Stimulated activated CD8-positive, alpha-beta memory T cell treated with anti-CD3 and anti-CD28 coated beads, Interleukin-4, amount 100 ng/mL, for 24 hours (primary cell): ENCODE measurements at regions not wholly inside any gene's neighbourhood (a gene's known extent, or its start where the extent isn't known, plus 50 kb on each side); places are given as distances from the start of the nearest gene placed in this dataset.

Experiments
- DNase-seq: peaks from one replicate; pipeline ENCODE4 v3.0.0-alpha.2; 2020; ENCODE audit warnings: low read depth

DNA sequence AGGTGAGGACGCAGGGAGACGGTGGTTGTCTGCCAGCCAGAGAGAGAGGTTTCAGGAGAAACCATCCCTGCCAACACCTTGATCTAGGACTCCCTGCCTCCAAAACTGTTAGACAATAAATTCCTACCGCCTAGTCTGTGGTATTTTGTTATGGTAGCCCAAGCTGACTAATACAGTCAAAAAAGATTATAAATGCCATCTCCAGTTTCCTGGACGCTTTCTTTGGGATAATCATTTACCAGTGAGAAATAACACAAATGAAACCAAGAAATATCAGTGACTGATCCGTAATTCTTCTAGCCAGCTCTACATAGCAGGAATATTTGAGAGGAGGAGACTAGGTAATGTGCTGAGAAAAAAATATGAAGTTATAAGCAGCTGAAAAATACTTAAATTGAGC lies 707.8 kb upstream of the LMCD1 start:
- DNase-seq: no peak

DNA sequence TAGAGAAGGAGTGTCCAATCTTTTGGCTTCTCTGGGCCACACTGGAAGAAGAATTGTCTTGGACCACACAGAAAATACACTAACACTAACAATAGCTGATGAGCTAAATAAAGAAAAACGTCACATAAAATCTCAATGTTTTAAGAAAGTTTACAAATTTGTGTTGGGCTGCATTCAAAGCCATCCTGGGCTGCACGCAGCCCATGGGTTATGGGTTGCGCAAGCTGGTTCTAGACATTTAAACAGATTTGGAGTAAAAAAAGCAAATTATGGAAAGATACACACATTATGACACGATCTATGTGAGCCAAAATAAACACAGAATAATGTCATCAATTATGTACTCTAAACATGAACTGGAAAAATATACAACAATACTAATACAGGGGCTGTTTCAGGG lies 703.3 kb upstream of the LMCD1 start:
- DNase-seq: no peak

GRCh38 chr3:7800006-7800780 lies 701.4 kb upstream of the LMCD1 start:
- DNase-seq: no peak

DNA sequence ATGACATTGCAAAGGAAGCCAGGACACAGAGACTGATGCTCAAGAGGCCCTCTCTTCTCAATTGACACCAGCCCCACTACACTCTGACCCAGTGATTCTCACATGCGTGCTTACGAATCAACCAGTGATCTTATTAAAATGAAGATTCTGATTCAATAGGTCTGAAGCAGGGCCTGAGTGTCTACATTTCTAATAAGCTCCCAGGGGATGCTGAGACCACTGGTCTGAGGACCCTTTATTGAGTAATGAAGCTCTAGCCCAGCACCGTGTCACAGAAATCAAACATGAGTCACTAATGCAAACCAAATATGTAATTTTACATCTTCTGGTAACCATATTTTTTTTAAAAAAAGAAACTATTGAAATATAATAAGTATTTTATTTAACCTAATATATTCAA lies 689.1 kb upstream of the LMCD1 start:
- no peak for DNase-seq

- no peak for DNase-seq
Measured at GRCh38 chr3:7813365-7813764, 688.3 kb upstream of the LMCD1 start.

GRCh38 chr3:7817239-7817638 lies 684.4 kb upstream of the LMCD1 start:
- DNase-seq: no peak

- no peak for DNase-seq
Measured at GRCh38 chr3:7820969-7821368, 680.7 kb upstream of the LMCD1 start.

DNA sequence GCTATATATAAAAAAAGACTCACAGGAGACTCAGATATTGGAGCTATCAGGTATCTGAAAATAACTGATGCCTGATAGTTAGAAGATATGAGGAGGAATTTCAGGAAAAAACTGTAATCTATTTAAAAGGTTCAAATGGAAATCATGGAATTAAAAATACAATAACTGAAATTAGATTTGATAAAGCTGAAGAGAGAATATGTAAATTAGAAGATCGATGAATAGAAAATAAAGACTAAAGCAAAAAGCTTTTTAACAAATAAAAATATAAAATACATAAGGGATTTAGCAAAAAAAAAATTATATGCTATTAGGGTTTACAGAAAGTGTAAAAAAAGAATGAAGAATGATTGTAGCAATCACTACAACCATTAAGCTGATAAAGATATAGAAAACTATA lies 679.8 kb upstream of the LMCD1 start:
- no peak for DNase-seq

- DNase-seq: no peak
Measured at GRCh38 chr3:7841451-7841850, 660.2 kb upstream of the LMCD1 start.

GRCh38 chr3:7843441-7843840 lies 658.2 kb upstream of the LMCD1 start:
- no peak for DNase-seq

GRCh38 chr3:7847021-7847420 lies 654.6 kb upstream of the LMCD1 start:
- no peak for DNase-seq

- no peak for DNase-seq
Measured at GRCh38 chr3:7847521-7847920, 654.1 kb upstream of the LMCD1 start.

DNA sequence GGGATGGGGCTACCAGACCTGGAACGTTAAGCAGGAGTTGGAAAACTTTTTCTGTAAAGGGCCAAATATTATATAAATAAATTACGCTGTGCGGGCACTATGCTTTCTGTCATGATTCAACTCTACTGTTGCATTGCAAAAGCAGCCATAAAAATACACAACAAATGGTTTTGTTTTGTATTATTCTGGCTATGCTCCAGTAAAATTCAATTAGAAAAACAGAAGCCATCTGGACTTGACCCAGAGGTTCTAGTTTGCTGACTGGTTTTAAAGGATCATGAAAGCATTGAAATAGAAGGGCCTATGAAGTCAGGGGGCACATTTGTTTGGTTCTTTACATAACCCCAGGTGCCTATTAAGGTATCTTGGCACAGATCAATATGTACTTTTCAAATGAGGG lies 647.4 kb upstream of the LMCD1 start:
- DNase-seq: no peak

GRCh38 chr3:7854721-7855120 lies 646.9 kb upstream of the LMCD1 start:
- no peak for DNase-seq

GRCh38 chr3:7865611-7866010 lies 636.0 kb upstream of the LMCD1 start:
- DNase-seq: no peak

DNA sequence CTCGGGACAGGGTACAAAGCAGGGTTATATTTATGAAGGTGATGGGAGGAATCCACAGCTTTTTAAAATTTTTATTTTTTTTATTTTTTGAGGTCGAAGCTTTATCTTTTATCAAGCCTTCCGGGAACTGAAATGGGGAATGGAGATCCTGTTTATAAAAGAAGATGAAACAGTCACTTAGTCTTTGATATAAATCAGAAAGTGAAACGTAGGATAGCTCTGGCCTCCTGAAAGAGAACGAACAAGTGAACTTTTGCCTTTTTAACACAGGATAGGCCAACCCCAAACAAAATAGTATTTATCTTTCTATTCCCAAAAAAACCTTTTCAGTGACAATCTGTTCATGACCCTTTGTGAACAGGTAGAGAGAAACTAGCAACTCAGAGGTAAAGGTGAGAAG lies 634.0 kb upstream of the LMCD1 start:
- DNase-seq: no peak

DNA sequence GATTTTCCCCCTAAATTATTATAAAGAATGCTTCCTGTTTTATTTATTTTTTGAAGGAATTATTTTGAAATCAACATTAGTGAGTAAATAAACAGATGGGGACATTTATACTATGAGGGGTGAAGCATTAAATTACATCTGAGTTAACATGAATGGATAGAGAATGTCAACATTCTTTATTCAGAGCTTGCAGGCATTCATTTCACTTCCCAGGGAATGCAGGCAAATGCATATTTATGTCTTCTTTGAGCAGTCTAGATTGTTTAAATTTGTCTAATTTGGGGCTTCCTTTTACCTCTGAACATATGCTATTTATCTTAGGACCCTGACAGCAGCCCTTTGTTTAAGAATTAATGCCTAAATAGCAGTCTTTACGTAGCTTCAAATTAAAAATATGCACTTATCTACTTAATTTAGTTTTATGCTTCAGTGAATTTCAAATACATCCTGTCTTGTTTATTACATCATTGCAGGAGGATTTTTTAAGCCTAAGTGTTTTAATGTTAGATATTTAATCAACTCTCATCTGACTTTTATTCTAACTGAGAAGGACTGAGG lies 630.5 kb upstream of the LMCD1 start:
- no peak for DNase-seq

DNA sequence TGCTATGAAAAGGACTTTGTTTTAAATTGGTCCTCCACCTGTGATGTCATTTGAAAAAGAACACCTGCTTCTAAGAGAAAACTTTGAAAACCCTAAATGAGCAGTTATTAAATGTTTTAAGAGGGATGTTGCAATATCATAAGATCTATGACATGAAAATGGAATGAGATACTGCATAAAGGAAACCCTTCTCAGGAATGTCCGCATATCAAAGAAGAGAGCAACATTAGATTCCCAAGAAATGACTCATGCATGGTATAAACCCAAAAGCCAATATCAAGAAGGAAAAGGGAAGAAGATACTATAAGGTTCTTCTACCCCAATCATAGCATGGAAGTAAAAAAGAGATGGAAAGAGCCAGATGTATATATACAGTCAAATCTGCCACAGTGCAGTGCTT lies 627.5 kb upstream of the LMCD1 start:
- no peak for DNase-seq

DNA sequence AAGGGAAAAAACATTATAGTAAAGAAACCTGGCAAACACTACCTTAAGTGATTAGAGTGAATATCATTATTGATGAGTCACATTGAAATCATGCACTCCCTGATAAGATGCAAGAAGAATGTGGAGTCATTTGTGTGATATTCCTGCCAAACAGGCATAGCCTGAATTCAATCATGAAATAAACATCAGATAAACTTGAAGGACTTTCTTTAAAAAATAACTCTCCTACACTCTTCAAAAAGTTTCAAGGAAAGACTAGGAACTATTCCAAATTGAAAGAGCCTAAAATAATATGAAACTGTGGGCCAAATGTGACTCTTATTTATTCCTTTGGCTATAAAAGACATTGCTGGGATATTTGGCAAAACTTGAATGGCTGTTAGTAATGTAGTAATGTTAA lies 625.7 kb upstream of the LMCD1 start:
- DNase-seq: no peak

GRCh38 chr3:7876741-7877297 lies 624.8 kb upstream of the LMCD1 start:
- DNase-seq: no peak

- no peak for DNase-seq
Measured at GRCh38 chr3:7877312-7877711, 624.3 kb upstream of the LMCD1 start.

GRCh38 chr3:7879572-7879971 lies 622.1 kb upstream of the LMCD1 start:
- no peak for DNase-seq

DNA sequence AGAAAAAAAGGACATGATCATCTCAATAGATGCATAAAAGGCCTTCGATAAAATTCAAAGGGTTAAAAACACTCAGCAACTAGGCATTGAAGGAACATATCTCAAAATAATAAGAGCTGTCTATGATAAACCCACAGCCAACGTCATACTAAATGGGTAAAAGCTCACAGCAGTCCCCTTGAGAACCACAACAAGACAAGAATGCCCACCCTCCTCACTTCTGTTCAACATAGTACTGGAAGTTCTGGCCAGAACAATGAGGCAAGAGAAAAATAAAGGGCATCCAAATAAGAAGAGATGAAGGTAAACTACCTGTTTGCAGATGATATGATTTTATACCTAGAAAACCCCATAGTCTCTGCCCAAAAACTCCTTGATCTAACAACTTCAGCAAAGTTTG lies 619.7 kb upstream of the LMCD1 start:
- no peak for DNase-seq

- no peak for DNase-seq
Measured at GRCh38 chr3:7897655-7898054, 604.0 kb upstream of the LMCD1 start.
